IMR-90 (cell line): ENCODE measurements at regions not wholly inside any gene's neighbourhood (a gene's known extent, or its start where the extent isn't known, plus 50 kb on each side); places are given as distances from the start of the nearest gene placed in this dataset.

ENCODE experiments used
- RFX5 ChIP-seq: IDR thresholded peaks from 2 replicates; pipeline ENCODE4 v1.8.0; 2012; ENCODE audit warnings: low read depth, mild to moderate bottlenecking, low read length, moderate library complexity
- TF ChIP-seq, protein P1 (sequence below): conservative IDR thresholded peaks from 2 replicates; pipeline ENCODE4 v1.5.1; 2012; ENCODE audit warnings: mild to moderate bottlenecking, low read depth, low read length, improper control_type of control experiment

DNA sequence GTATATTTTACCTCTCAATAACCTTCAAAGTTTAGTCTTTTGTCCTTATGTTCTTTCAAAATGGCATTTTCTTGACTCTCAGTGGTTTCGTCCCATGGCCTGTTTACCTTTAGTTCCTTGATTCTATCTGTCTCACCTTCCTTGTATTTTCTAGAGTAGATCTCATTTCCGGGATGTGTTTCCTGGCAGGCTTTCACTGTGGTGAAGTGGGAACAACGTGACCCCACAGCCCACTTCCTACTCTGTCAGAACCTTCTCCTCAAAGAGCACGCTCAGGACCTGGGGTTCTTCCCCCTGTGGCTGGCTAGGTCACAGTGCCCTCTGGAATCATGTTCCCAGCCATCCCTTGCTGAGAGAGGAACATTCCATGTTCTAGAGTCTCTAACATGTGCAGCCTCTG, 129.9 kb upstream of the ZNF32 start:
- no peak for TF ChIP-seq RFX5
- TF ChIP-seq, protein P1, sequence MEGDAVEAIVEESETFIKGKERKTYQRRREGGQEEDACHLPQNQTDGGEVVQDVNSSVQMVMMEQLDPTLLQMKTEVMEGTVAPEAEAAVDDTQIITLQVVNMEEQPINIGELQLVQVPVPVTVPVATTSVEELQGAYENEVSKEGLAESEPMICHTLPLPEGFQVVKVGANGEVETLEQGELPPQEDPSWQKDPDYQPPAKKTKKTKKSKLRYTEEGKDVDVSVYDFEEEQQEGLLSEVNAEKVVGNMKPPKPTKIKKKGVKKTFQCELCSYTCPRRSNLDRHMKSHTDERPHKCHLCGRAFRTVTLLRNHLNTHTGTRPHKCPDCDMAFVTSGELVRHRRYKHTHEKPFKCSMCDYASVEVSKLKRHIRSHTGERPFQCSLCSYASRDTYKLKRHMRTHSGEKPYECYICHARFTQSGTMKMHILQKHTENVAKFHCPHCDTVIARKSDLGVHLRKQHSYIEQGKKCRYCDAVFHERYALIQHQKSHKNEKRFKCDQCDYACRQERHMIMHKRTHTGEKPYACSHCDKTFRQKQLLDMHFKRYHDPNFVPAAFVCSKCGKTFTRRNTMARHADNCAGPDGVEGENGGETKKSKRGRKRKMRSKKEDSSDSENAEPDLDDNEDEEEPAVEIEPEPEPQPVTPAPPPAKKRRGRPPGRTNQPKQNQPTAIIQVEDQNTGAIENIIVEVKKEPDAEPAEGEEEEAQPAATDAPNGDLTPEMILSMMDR, result no peak
